IPS-11a (cell line): ENCODE measurements at regions not wholly inside any gene's neighbourhood (a gene's known extent, or its start where the extent isn't known, plus 50 kb on each side); places are given as distances from the start of the nearest gene placed in this dataset.
"Not testable (repeated sequence)": the region's sequence is repeated elsewhere in the genome, so short reads cannot be mapped to it uniquely, and the experiment has no call there.

Experiments
- H3K4me3 ChIP-seq: one replicate; pipeline ENCODE4 v1.5.1; 2013; ENCODE audit warnings: low read depth, low read length, control low read depth

DNA sequence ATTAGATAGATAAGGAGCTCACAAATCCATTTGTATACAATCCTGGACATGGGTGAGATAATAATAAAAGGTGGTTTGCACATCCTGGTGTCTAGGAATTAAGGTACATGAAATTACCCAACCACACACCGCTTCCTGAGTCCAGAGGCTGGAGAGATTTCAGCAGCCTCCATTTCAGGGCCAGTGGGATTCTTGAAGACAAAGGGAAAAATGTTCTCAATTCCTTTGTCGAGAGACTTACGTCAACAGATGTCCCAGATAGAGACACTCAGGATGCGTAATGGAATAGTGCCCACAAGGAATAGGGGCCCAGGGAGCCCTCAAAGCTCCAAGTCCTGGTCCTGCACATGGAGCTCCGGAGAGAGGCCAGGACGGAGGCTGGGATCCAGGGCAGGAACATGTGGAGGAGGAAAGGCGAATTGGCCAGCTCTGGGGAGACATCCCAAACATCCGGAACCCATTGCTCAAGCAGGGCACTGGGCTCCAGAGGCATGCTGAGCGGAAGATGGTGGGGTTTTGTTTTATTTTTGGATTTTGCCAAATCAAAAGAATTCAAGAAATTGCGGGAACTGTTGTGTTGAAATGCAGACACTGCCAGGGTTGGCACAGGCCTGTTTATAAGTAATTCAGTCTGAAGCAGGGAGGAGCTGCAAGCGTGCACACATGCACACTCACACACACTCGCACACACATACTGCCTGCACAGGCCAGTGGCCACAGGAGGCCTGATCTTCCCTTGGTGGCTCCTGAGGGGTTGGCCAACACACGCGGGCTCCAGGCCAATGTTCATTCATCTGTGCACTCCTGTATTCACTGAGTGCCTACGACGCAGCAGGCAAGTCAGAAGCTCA lies 97.2 kb downstream of the NOG start:
- no peak overlapping the region for H3K4me3 ChIP-seq

DNA sequence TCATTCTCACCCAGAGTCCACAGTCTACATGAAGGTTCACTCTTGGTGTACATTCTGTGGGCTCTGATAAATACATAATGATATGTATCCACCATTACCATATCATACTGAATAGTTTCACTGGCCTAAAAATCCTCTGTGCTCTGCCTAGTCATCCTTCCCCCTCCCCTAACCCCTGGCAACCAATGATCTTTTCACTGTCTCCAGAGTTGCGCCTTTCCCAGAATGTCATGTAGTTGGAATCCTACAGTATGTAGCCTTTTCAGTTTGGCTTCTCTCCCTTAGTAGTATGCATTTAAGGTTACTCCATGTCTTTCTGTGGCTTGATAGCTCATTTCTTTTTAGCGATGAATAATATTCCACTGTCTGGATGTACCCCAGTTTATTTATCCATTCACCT lies 101.3 kb downstream of the NOG start:
- no peak overlapping the region for H3K4me3 ChIP-seq

- no peak overlapping the region for H3K4me3 ChIP-seq
These were observed 103.7 kb downstream of the NOG start for GRCh38 chr17:56697190-56697589.

DNA sequence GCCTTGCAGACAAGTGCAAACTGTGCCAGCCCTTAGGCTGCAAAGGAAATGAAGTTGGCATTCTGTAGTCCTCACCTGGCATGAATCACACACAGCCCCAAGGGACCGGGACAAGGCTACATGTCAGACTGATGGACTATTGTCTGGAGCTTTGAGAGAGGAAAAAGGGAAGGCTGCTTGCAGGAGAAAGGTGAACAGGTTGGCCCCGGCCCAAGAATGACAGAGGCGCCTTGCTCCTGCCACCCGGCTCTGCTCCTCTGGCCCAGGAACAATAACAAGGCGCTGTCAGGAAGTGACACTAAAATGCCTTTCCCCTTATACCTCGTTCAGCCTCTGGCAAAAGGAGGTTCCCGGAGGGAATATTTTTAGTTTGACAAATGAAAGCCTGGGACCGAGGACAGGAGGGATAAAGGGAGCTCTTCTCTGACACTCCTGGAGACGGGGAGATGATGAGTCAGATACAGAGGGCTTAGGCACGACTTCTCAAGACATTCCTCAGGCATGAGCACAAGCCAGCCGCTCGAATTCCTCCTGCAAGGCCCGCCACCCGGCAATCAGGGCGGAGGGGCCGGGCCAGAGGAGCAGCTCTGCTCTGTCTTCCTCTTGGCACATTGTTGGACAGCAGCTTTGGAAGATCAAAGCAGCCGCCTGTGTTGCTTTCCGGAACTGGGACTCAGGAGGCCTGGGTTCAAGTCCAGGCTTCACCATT lies 105.8 kb downstream of the NOG start:
- H3K4me3 ChIP-seq: no peak overlapping the region

DNA sequence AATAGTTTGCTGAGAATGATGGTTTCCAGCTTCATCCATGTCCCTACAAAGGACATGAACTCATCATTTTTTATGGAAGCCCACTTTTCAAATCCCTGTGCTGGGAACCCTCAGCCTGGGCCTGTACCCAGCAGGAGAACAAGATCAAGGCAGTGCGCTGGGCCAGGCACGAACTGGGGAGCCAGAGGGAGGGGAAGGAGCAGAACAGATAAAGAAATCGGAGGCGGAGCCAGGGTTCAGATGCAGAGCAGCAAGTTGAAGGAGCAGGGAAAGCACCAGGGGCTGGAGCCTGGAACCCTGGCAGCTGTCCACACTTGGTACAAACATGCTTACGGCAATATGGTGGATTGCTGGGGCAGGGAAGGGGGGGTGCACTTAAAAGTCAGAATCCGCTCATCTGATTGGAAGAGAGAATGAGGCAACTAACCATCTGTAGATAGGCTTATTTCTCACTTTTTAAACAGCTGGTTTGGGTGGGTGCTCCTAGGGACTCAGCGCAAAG lies 107.5 kb downstream of the NOG start:
- no peak overlapping the region for H3K4me3 ChIP-seq

- H3K4me3 ChIP-seq: no peak overlapping the region
These were observed 114.1 kb downstream of the NOG start for GRCh38 chr17:56707312-56708219.

DNA sequence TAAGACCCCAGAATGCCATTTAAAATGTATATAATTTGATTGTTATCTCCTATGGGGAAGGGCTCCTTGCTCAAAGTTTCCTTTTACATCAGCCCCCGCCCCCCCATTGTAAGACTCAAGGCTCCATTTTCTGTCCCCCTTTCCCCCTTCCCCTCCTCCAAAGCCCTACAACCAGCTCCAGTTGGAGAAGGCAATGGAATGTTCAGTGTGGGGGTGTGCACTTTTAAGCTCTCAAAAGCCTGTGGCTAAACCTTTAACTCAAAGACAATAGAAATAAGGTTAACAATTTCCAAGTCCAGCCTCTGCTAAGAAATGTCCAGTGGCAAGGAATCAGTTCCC lies 114.7 kb downstream of the NOG start:
- no peak overlapping the region for H3K4me3 ChIP-seq

DNA sequence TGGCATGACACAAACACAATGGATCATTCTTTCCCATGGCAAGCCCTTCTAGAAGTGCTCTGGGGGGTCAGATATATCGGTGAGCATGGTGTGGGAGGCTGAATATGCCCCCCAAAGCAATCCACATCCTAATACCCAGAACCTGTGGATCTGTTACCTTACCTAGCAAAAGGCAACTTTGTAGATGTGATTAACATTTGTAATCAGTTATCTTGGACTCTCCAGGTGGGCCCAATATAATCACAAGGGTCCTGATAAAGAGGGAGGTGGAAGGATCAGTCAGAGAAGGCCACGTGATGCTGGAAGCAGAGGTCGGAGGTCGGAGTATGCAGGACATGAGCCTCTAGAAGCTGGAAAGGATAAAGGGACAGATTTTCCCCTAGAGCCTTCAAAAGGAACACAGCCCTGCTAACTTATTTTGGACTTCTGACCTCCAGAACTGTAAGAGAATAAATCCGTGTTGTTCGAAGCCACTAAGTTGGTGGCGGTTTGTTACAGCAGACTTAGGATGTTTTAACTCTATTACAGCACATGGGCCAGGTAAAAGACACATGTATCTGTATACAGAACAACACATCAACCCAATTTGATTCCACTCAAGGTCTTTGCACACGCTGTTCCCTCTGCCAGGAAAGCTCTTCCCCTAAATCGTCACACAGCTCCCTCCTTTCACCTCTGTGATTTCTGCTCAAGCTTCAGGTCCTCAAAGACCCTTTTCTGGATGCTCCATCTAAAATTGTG lies 115.3 kb downstream of the NOG start:
- H3K4me3 ChIP-seq: no peak overlapping the region

DNA sequence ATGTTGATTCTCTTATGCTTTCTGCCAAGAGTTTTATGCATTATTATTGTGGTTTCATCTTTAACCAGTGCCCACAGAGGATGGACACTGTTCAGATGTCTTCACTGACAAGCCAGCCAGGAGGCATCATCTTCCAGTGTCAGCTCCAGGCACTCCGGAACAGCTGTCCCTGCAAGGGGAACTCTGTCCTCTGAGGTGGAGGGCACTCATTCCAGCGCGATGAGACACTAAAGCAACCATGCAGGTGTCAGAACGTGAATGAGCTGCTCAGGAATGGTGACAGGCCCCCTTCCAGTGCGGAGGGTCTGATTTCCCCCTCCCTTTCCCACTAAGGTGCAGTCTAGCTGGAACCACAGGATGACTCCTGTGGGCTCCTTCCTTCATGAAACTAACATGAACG lies 117.5 kb downstream of the NOG start:
- no peak overlapping the region for H3K4me3 ChIP-seq

GRCh38 chr17:56715613-56716357 lies 117.9 kb downstream of the C17orf67 start:
- no peak overlapping the region for H3K4me3 ChIP-seq

GRCh38 chr17:56717471-56717870 lies 116.2 kb downstream of the C17orf67 start:
- H3K4me3 ChIP-seq: no peak overlapping the region

DNA sequence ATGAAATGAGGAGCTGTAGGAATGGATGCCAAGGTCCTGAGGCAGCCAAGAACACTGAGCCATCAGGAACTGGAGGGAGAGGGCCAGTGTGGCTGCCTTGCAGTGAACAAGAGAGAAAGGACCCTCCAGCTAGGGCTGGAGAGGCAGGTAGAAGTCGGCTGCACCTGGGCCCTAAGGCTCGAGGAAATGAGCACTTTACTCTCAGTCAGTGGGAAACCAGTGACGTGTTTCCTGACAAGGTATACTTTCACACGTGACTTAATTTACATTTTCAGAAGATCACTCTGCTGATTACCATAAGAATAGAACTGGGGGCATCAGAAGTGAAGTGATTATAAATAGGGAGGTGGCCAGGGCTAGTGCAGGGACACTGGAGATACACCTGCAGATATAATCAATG lies 115.2 kb downstream of the C17orf67 start:
- no peak overlapping the region for H3K4me3 ChIP-seq

- H3K4me3 ChIP-seq: no peak overlapping the region
These were observed 110.3 kb downstream of the C17orf67 start for GRCh38 chr17:56723421-56723820.

DNA sequence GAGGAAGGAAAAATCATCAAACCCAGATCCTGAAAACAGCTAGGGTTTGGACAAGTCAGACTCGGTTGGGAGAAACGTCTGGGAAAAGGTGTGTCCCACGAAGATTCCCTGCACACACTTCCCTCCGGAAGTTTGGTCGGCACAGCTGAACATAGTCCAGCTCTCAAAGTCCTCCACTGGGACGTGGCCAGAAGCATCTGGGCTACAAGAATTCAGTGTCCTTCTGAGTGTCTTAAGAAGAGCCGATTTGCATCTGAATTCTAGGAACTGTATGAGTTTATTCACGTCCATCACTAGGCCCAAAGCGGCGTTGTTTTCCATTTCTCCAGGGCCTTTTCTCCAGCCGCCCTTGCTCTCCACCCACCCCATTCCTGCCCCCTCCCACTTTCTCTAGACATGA lies 109.1 kb downstream of the C17orf67 start:
- no peak overlapping the region for H3K4me3 ChIP-seq

DNA sequence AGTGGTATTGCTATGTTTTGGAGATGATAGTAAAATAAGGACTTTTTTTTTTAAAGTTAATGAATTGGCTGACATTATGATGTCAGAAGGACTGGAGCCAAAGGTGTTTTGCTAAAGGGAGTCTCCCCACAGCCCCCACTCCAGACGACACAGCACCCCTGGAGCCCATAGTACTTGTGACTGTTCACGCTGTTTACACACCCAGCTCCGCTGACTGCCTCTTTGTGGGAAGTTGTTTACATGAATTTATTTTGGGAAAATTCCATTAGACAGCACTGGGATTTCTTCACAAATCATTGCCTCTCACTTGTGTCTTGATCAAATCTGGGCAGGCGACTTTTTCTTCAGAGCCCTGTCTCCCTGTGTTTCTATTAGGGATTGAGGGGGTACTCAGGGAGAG lies 108.6 kb downstream of the C17orf67 start:
- no peak overlapping the region for H3K4me3 ChIP-seq

DNA sequence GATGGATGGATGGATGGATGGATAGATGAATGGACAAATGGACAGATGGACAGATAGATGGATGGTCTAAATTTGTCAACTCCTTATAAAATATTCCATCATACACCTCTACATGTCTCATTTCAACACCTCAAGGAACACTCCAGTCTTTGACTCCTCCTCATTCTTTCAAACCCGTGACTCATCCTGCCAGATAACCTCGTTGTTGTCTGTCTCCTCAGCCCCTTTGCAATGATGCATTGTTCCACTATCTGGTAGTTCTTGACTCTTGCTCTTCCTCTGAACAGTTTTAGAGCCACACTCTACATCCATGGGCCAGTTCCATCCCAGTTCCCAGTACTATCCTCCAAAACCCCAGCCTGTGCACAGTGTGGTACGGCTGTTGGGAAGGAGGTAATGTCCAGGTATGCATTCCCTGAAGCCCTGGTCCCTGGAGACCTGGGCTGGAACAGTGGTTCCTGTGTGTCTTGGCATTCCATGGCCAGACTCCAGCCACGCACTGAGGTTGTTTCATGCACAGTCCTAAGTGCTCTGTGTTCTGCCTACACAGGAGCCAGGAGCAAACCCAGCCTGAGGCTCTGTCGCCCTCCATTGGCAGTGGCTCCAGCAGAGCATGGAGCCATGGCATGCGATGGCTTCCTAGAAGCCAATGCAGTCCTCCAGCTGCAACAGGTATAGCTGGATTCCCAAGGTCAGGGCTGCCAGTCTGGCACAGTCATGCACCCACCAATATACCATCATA lies 105.7 kb downstream of the C17orf67 start:
- H3K4me3 ChIP-seq: no peak overlapping the region

GRCh38 chr17:56731096-56731495 lies 102.6 kb downstream of the C17orf67 start:
- not testable (repeated sequence) for H3K4me3 ChIP-seq

DNA sequence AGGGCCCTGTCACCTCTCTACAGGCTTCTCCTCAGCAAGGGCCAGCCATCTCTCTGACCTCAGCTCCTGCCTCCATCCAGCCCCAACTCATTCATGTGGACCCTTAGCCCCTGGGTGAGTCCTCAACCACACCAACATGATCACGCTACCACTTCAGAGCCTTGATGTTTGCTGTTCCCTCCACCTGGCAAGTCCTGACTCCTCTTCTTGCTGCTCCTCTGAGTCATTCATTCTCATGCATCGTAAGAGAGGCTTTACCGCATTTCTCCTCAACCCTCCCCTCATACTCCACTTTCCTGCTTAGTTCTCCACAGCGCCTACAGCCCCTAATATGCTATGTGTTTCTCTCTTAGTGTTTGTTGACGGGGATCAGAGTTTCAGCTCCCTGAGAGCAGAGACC lies 99.9 kb downstream of the C17orf67 start:
- H3K4me3 ChIP-seq: no peak overlapping the region

- no peak overlapping the region for H3K4me3 ChIP-seq
These were observed 97.9 kb downstream of the C17orf67 start for GRCh38 chr17:56735842-56736241.
